Smooth muscle cell (in vitro differentiated cells): ENCODE measurements at regions not wholly inside any gene's neighbourhood (a gene's known extent, or its start where the extent isn't known, plus 50 kb on each side); places are given as distances from the start of the nearest gene placed in this dataset.

Source experiments
- DNase-seq: peaks from one replicate; lab custom pipeline; 2025; ENCODE audit not compliant: unreplicated experiment; lab: John Stamatoyannopoulos, UW
- H2AFZ ChIP-seq: fragments of 200-600 bp; sonication (generic); 2 replicates; pipeline ENCODE4 v1.6.0; 2016; ENCODE audit warnings: antibody characterized with exemption, low read depth, mild to moderate bottlenecking
- H3F3A ChIP-seq: fragments of 200-600 bp; sonication (generic); 2 replicates; pipeline ENCODE4 v1.6.0; 2017; ENCODE audit warnings: antibody characterized with exemption, low read depth
- H3K27ac ChIP-seq: fragments of 200-600 bp; sonication (generic); 2 replicates; pipeline ENCODE4 v1.5.1; 2016; ENCODE audit warnings: low read depth, mild to moderate bottlenecking
- H3K27me3 ChIP-seq: fragments of 200-600 bp; sonication (generic); 2 replicates; pipeline ENCODE4 v1.6.1; 2016; ENCODE audit warnings: low read depth, mild to moderate bottlenecking
- H3K36me3 ChIP-seq: fragments of 200-600 bp; sonication (generic); 2 replicates; pipeline ENCODE4 v1.5.1; 2016; ENCODE audit warnings: low read depth
- H3K4me1 ChIP-seq: fragments of 200-600 bp; sonication (generic); 2 replicates; pipeline ENCODE4 v1.5.1; 2016; ENCODE audit warnings: low read depth
- H3K4me2 ChIP-seq: fragments of 200-600 bp; sonication (generic); 2 replicates; pipeline ENCODE4 v1.6.0; 2016; ENCODE audit warnings: mild to moderate bottlenecking
- H3K4me3 ChIP-seq: fragments of 200-600 bp; sonication (generic); 2 replicates; pipeline ENCODE4 v1.5.1; 2016; ENCODE audit warnings: mild to moderate bottlenecking
- H3K79me2 ChIP-seq: fragments of 200-600 bp; sonication (generic); 2 replicates; pipeline ENCODE4 v1.6.0; 2016; ENCODE audit warnings: low read depth, mild to moderate bottlenecking
- H3K9ac ChIP-seq: fragments of 200-600 bp; sonication (generic); 2 replicates; pipeline ENCODE4 v1.6.0; 2016; ENCODE audit warnings: low read depth
- H3K9me3 ChIP-seq: fragments of 200-600 bp; sonication (generic); replicated peaks from 2 replicates; pipeline ENCODE4 v1.5.1; 2016; ENCODE audit warnings: low read depth
- H4K20me1 ChIP-seq: fragments of 200-600 bp; sonication (generic); 2 replicates; pipeline ENCODE4 v1.6.0; 2016; ENCODE audit warnings: low read depth
- WGBS: methylation state at CpG from one replicate; pipeline ENCODE4 v1.1.7; 2016; ENCODE audit warnings: low lambda C conversion rate; 5-methylcytosine and 5-hydroxymethylcytosine counted together
- TF ChIP-seq, protein P1 (sequence below): fragments of 200-600 bp; sonication (generic); IDR thresholded peaks from 2 replicates; pipeline ENCODE4 v1.5.1; 2017; ENCODE audit warnings: borderline replicate concordance, mild to moderate bottlenecking, antibody characterized with exemption; ENCODE audit not compliant: insufficient read depth, poor library complexity, severe bottlenecking

- no peaks in the 10 kb centered on the region for H4K20me1 ChIP-seq
- DNase-seq, result no peak
- 79% methylated on average over 3 of the region's 3 CpGs for WGBS
- no peaks in the 10 kb centered on the region for H3K36me3 ChIP-seq
- no peak overlapping the region for H3K4me3 ChIP-seq
- no peaks in the 10 kb centered on the region for H3K79me2 ChIP-seq
- no peak overlapping the region for H3K9ac ChIP-seq
- H2AFZ ChIP-seq, result no peak overlapping the region
- no peaks in the 10 kb centered on the region for H3K27me3 ChIP-seq
- TF ChIP-seq, protein P1, sequence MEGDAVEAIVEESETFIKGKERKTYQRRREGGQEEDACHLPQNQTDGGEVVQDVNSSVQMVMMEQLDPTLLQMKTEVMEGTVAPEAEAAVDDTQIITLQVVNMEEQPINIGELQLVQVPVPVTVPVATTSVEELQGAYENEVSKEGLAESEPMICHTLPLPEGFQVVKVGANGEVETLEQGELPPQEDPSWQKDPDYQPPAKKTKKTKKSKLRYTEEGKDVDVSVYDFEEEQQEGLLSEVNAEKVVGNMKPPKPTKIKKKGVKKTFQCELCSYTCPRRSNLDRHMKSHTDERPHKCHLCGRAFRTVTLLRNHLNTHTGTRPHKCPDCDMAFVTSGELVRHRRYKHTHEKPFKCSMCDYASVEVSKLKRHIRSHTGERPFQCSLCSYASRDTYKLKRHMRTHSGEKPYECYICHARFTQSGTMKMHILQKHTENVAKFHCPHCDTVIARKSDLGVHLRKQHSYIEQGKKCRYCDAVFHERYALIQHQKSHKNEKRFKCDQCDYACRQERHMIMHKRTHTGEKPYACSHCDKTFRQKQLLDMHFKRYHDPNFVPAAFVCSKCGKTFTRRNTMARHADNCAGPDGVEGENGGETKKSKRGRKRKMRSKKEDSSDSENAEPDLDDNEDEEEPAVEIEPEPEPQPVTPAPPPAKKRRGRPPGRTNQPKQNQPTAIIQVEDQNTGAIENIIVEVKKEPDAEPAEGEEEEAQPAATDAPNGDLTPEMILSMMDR, result no peak
- H3K4me2 ChIP-seq, result no peak overlapping the region
- H3K27ac ChIP-seq, result no peak overlapping the region
- no peaks in the 10 kb centered on the region for H3K4me1 ChIP-seq
- H3K9me3 ChIP-seq, result no peaks in the 10 kb centered on the region
- no peaks in the 10 kb centered on the region for H3F3A ChIP-seq
Observed at GRCh38 chr10:114729103-114729659, 71.1 kb upstream of the ABLIM1 start.

DNA sequence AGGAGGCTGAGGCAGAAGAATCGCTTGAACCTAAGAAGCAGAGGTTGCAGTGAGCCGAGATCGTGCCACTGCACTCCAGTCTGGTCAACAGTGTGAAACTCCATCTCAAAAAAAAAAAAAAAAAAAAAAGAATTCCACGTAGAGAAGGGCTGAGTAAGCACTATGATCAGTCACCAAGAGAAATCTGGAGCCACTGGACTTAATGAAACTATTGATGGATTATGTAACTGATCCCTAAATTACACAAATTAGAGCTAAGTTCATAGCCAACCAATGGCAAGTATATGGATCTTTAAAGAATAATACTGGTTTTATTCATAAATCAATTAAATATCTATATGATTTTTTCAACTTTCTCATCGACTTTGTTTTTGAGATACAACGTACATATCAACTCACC, 72.2 kb upstream of the ABLIM1 start:
- no peaks in the 10 kb centered on the region for H3K4me1 ChIP-seq
- no peak overlapping the region for H2AFZ ChIP-seq
- TF ChIP-seq, protein P1, result no peak
- WGBS, result 92% methylated on average over 6 of the region's 6 CpGs
- H3K4me3 ChIP-seq, result no peak overlapping the region
- H3K9me3 ChIP-seq, result no peaks in the 10 kb centered on the region
- no peaks in the 10 kb centered on the region for H3K36me3 ChIP-seq
- no peak overlapping the region for H3K9ac ChIP-seq
- H3K27ac ChIP-seq, result no peak overlapping the region
- H4K20me1 ChIP-seq, result no peaks in the 10 kb centered on the region
- H3F3A ChIP-seq, result no peaks in the 10 kb centered on the region
- H3K4me2 ChIP-seq, result no peak overlapping the region
- H3K79me2 ChIP-seq, result no peaks in the 10 kb centered on the region
- H3K27me3 ChIP-seq, result no peaks in the 10 kb centered on the region
- DNase-seq, result no peak

- no peak for DNase-seq
- Histone ChIP-seq H3K27me3 (no peaks in the 10 kb centered on the region), H3F3A (no peaks in the 10 kb centered on the region), H4K20me1 (no peaks in the 10 kb centered on the region), H3K36me3 (no peaks in the 10 kb centered on the region), H3K4me2 (no peak overlapping the region), H3K27ac (no peak overlapping the region), H3K79me2 (no peaks in the 10 kb centered on the region), H3K9ac (no peak overlapping the region), H2AFZ (no peak overlapping the region), H3K4me3 (no peak overlapping the region), H3K9me3 (no peaks in the 10 kb centered on the region), H3K4me1 (no peaks in the 10 kb centered on the region)
- WGBS, result 98% methylated on average over 1 of the region's 1 CpG
- TF ChIP-seq, protein P1, result no peak
Observed at GRCh38 chr10:114732931-114733330, 74.9 kb upstream of the ABLIM1 start.

DNA sequence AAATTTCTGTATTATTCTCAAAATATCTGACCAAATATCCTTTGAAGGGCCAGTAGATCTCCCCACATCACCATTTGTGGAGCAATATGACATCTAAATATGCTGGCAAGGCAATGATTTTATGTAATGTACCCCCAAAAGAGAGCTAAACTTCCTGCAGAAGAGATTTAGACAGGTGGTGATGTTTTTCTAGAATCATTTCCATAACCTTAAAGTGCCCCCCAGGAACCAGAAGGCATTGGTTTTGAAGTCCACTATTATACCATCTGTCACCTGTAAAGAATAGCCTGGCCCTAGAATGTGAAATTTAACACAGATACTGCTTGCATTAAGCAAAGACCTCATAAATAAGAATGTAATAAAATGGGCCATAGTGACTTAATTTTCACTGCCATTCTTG, 77.9 kb upstream of the ABLIM1 start:
- TF ChIP-seq, protein P1, result no peak
- Histone ChIP-seq H3K27ac (no peak overlapping the region), H4K20me1 (no peaks in the 10 kb centered on the region), H3K4me2 (no peak overlapping the region), H3K4me3 (no peak overlapping the region), H3F3A (no peaks in the 10 kb centered on the region), H3K9me3 (no peaks in the 10 kb centered on the region), H3K79me2 (no peaks in the 10 kb centered on the region), H3K4me1 (no peaks in the 10 kb centered on the region), H2AFZ (no peak overlapping the region), H3K9ac (no peak overlapping the region), H3K27me3 (no peaks in the 10 kb centered on the region), H3K36me3 (no peaks in the 10 kb centered on the region)
- DNase-seq, result no peak
